HG02884 (cell line): ENCODE measurements at regions not wholly inside any gene's neighbourhood (a gene's known extent, or its start where the extent isn't known, plus 50 kb on each side); places are given as distances from the start of the nearest gene placed in this dataset.
"Not testable (repeated sequence)": the region's sequence is repeated elsewhere in the genome, so short reads cannot be mapped to it uniquely, and the experiment has no call there.

ENCODE experiments used
- ATAC-seq: cut with Tn5 transposase; IDR thresholded peaks from one replicate; pipeline ENCODE4 v1.9.1; 2021; ENCODE audit warnings: mild to moderate bottlenecking, moderate library complexity; ENCODE audit not compliant: unreplicated experiment

- peak; percentile 83 for ATAC-seq
These were observed 229.7 kb downstream of the MRPS30 start for GRCh38 chr5:45038366-45038987.

GRCh38 chr5:45042283-45042682, 233.5 kb downstream of the MRPS30 start:
- no peak for ATAC-seq

- no peak for ATAC-seq
These were observed 248.8 kb downstream of the MRPS30 start for GRCh38 chr5:45057564-45057963.

GRCh38 chr5:45060724-45061123, 252.0 kb downstream of the MRPS30 start:
- ATAC-seq: no peak

- no peak for ATAC-seq
These were observed 253.3 kb downstream of the MRPS30 start for GRCh38 chr5:45062044-45062443.

GRCh38 chr5:45081082-45081481, 272.3 kb downstream of the MRPS30 start:
- ATAC-seq: no peak

- no peak for ATAC-seq
These were observed 281.1 kb downstream of the MRPS30 start for GRCh38 chr5:45089870-45090269.

- ATAC-seq: no peak
These were observed 284.6 kb downstream of the MRPS30 start for GRCh38 chr5:45093377-45093776.

GRCh38 chr5:45094876-45095440, 286.2 kb downstream of the MRPS30 start:
- ATAC-seq: no peak

- no peak for ATAC-seq
These were observed 289.7 kb downstream of the MRPS30 start for GRCh38 chr5:45098483-45098882.

- no peak for ATAC-seq
These were observed 292.4 kb downstream of the MRPS30 start for GRCh38 chr5:45101146-45101545.

- ATAC-seq: no peak
These were observed 296.8 kb downstream of the MRPS30 start for GRCh38 chr5:45105491-45105994.

- no peak for ATAC-seq
These were observed 300.3 kb downstream of the MRPS30 start for GRCh38 chr5:45109062-45109461.

- no peak for ATAC-seq
These were observed 300.9 kb downstream of the MRPS30 start for GRCh38 chr5:45109636-45110035.

GRCh38 chr5:45110399-45110798, 301.7 kb downstream of the MRPS30 start:
- no peak for ATAC-seq

- ATAC-seq: no peak
These were observed 305.0 kb downstream of the MRPS30 start for GRCh38 chr5:45113726-45114125.

GRCh38 chr5:45132972-45133371, 324.2 kb downstream of the MRPS30 start:
- ATAC-seq: no peak

- no peak for ATAC-seq
These were observed 354.2 kb downstream of the MRPS30 start for GRCh38 chr5:45162974-45163373.

- ATAC-seq: no peak
These were observed 362.8 kb downstream of the MRPS30 start for GRCh38 chr5:45171563-45171962.

GRCh38 chr5:45172634-45173033, 363.9 kb downstream of the MRPS30 start:
- not testable (repeated sequence) for ATAC-seq

GRCh38 chr5:45179686-45180085, 370.9 kb downstream of the MRPS30 start:
- no peak for ATAC-seq

- ATAC-seq: no peak
These were observed 380.3 kb downstream of the MRPS30 start for GRCh38 chr5:45189042-45189441.

- ATAC-seq: no peak
These were observed 380.7 kb downstream of the MRPS30 start for GRCh38 chr5:45189481-45189880.
